K562 (cell line): ENCODE measurements at regions not wholly inside any gene's neighbourhood (a gene's known extent, or its start where the extent isn't known, plus 50 kb on each side); places are given as distances from the start of the nearest gene placed in this dataset.

Experiments used
- ATAC-seq: fragments of 200-7000 bp; cut with Tn5 transposase; 3 replicates; pipeline ENCODE4 v1.9.1; 2020; ENCODE audit warnings: moderate library complexity
- BruUV-seq: library from RNA; stranded (reverse); fragments of 400-500 nt; replicated peaks from 2 replicates; lab custom pipeline; 2021; lab: Mats Ljungman, UMichigan
- CTCF ChIA-PET: fragments of 300-600 bp; formaldehyde crosslinking; extraction: SDS; loops from one replicate; lab custom pipeline; 2021; ENCODE audit warnings: low intra/inter-chr PET ratio; lab: Yijun Ruan, JAX
- POLR2A ChIA-PET: fragments of 300-600, 350-650 bp; sonication (Branson Sonifier 250); formaldehyde crosslinking; extraction: SDS; loops from one replicate; lab custom pipeline; 2021; ENCODE audit warnings: antibody characterized with exemption, inconsistent platforms; lab: Yijun Ruan, JAX
- DNase-seq, 4 experiments: peaks; one replicate each; pipeline versions ENCODE4 v3.0.0 to v3.0.0-alpha.2; 2011 to 2018; ENCODE audit warnings: low spot score in 3 of 4, mixed read lengths in 3 of 4; ENCODE audit errors: extremely low read depth in 1 of 4
- FAIRE-seq: peaks from 2 replicates; lab custom pipeline; 2011; peaks lifted over from hg19 to GRCh38; lab: Jason Lieb, UNC
- H2AFZ ChIP-seq: 2 replicates; pipeline ENCODE4 v1.6.0; 2011; ENCODE audit warnings: low read depth, low read length, control low read depth, inconsistent platforms
- H3K27ac ChIP-seq: fragments of 200-600 bp; 3 replicates; pipeline ENCODE4 v1.8.0; 2011; ENCODE audit warnings: low read depth, mild to moderate bottlenecking, control low read depth, inconsistent platforms, low read length, moderate library complexity, mixed read lengths; ENCODE audit errors: extremely low read depth
- H3K27me3 ChIP-seq, 2 experiments: fragments of 300-600 bp in 1 of 2; 2 replicates in 1 of 2; 3 replicates in 1 of 2; pipeline versions ENCODE4 v1.6.0 to v1.8.0; 2011; ENCODE audit warnings: inconsistent platforms in 2 of 2, low read length in 2 of 2, mild to moderate bottlenecking in 1 of 2, mixed read lengths in 1 of 2, moderate library complexity in 1 of 2; ENCODE audit not compliant: control insufficient read depth in 2 of 2, insufficient read depth in 2 of 2
- H3K36me3 ChIP-seq: fragments of 300-600 bp; 3 replicates; pipeline ENCODE4 v1.8.0; 2011; ENCODE audit warnings: mild to moderate bottlenecking, low read length, inconsistent platforms; ENCODE audit not compliant: control insufficient read depth, insufficient read depth
- H3K4me1 ChIP-seq, 2 experiments: fragments of 200-600 bp in 1 of 2; replicated peaks in 1 of 2; 2 replicates in 1 of 2; 3 replicates in 1 of 2; pipeline versions ENCODE4 v1.5.1 to v1.8.0; 2011; ENCODE audit warnings: inconsistent platforms in 2 of 2, low read length in 2 of 2, mild to moderate bottlenecking in 1 of 2, mixed read lengths in 1 of 2, moderate library complexity in 1 of 2; ENCODE audit not compliant: control insufficient read depth in 2 of 2, insufficient read depth in 2 of 2
- H3K4me2 ChIP-seq: 2 replicates; pipeline ENCODE4 v1.6.1; 2011; ENCODE audit warnings: low read length, control low read depth, inconsistent platforms, mixed read lengths; ENCODE audit not compliant: insufficient read depth
- H3K4me3 ChIP-seq: fragments of 200-600 bp; sonication (generic), shearing (Covaris generic); 2 replicates; pipeline ENCODE4 v1.5.1; 2016; ENCODE audit warnings: control low read depth, inconsistent platforms
- H3K79me2 ChIP-seq: fragments of 200-600 bp; 3 replicates; pipeline ENCODE4 v1.8.0; 2011; ENCODE audit warnings: low read length, inconsistent platforms; ENCODE audit not compliant: control insufficient read depth, insufficient read depth
- H3K9ac ChIP-seq, 2 experiments: 2 replicates each; pipeline versions ENCODE4 v1.6.0 to v1.6.1; 2011; ENCODE audit warnings: low read depth in 2 of 2, low read length in 2 of 2, control low read depth in 1 of 2, inconsistent platforms in 1 of 2, mild to moderate bottlenecking in 1 of 2, mixed read lengths in 1 of 2; ENCODE audit not compliant: insufficient read depth in 1 of 2
- H3K9me1 ChIP-seq: one replicate; pipeline ENCODE4 v1.6.0; 2011; ENCODE audit warnings: inconsistent platforms, mild to moderate bottlenecking, low read length, moderate library complexity; ENCODE audit not compliant: control insufficient read depth, insufficient read depth
- H3K9me3 ChIP-seq: replicated peaks from 2 replicates; pipeline ENCODE4 v1.5.1; 2011; ENCODE audit warnings: low read depth, low read length, inconsistent platforms; ENCODE audit not compliant: control insufficient read depth, insufficient read depth
- H4K20me1 ChIP-seq: replicated peaks from 2 replicates; pipeline ENCODE4 v1.6.1; 2011; ENCODE audit warnings: low read length, inconsistent platforms, mixed read lengths; ENCODE audit not compliant: control insufficient read depth, insufficient read depth
- CBX1 ChIP-seq: sonication (generic); IDR thresholded peaks from 2 replicates; pipeline ENCODE4 v1.6.1; 2016; ENCODE audit warnings: antibody characterized with exemption, low read depth, mild to moderate bottlenecking
- GTF2F1 ChIP-seq: IDR thresholded peaks from 2 replicates; pipeline ENCODE4 v1.6.1; 2011; ENCODE audit warnings: low read depth, low read length, improper control_type of control experiment
- HMGN3 ChIP-seq: IDR thresholded peaks from 2 replicates; pipeline ENCODE4 v1.6.1; 2011; ENCODE audit warnings: borderline replicate concordance, low read depth, mild to moderate bottlenecking, mixed read lengths, low read length; ENCODE audit not compliant: insufficient read length; ENCODE audit errors: extremely low read depth
- NFATC3 ChIP-seq: fragments of 450-650 bp; IDR thresholded peaks from 2 replicates; pipeline ENCODE4 v1.6.1; 2017; ENCODE audit warnings: mild to moderate bottlenecking
- POLR2A ChIP-seq: fragments of 450-650 bp; conservative IDR thresholded peaks from 2 replicates; pipeline ENCODE4 v1.6.1; 2016
- SIRT6 ChIP-seq: IDR thresholded peaks from one replicate; pipeline ENCODE4 v1.6.1; 2012; ENCODE audit warnings: low read depth, mild to moderate bottlenecking, control low read depth, inconsistent platforms, low read length, moderate library complexity
- STAT5B ChIP-seq: fragments of 250-450 bp; sonication (Bioruptor Pico); IDR thresholded peaks from 2 replicates; pipeline ENCODE4 v1.8.0; 2021; ENCODE audit warnings: mild to moderate bottlenecking, inconsistent platforms
- ZBTB1 ChIP-seq: sonication (generic); formaldehyde crosslinking; IDR thresholded peaks from 2 replicates; pipeline ENCODE4 v1.8.1; 2023; ENCODE audit warnings: missing genetic modification reagents, low read depth, mild to moderate bottlenecking, borderline replicate concordance
- ZNF274 ChIP-seq: IDR thresholded peaks from 2 replicates; pipeline ENCODE4 v1.6.1; 2011; ENCODE audit warnings: low read depth, mild to moderate bottlenecking, low read length, moderate library complexity, borderline replicate concordance
- ZSCAN29 ChIP-seq: fragments of 450-650 bp; IDR thresholded peaks from 2 replicates; pipeline ENCODE4 v1.6.1; 2017
- WGBS: fragments of 100-300 bp; shearing (Covaris generic); methylation state at CpG from one replicate; pipeline ENCODE4 v1.1.6; 2016; ENCODE audit warnings: low coverage, mixed read lengths; ENCODE audit not compliant: insufficient coverage; ENCODE audit errors: missing lambda C conversion rate; 5-methylcytosine and 5-hydroxymethylcytosine counted together
- in situ Hi-C: fragments of 300-500 bp; cut with MboI; formaldehyde crosslinking; loops from 4 replicates; pipeline ENCODE4 v1.15.0; 2018; ENCODE audit warnings: inconsistent platforms, mixed read lengths
- intact Hi-C: fragments of 100-400 bp; cut with micrococcal nuclease; formaldehyde crosslinking; loops from 2 replicates; pipeline ENCODE4 v1.14.2; 2022
- TF ChIP-seq, protein P1 (sequence below): fragments of 450-650 bp; IDR thresholded peaks from 2 replicates; pipeline ENCODE4 v1.6.1; 2016; ENCODE audit warnings: low read depth, mild to moderate bottlenecking, moderate library complexity
- TF ChIP-seq, protein P2 (sequence below): fragments of 250-450 bp; sonication (Bioruptor Pico); IDR thresholded peaks from 2 replicates; pipeline ENCODE4 v1.8.0; 2022; ENCODE audit warnings: moderate library complexity, mild to moderate bottlenecking, inconsistent platforms
- TF ChIP-seq, protein P3 (sequence below), 2 experiments: fragments of 450-650 bp in 1 of 2; sonication (generic) in 1 of 2; formaldehyde crosslinking in 1 of 2; IDR thresholded peaks in 1 of 2; conservative IDR thresholded peaks in 1 of 2; 2 replicates each; pipeline versions ENCODE4 v1.6.1 to v1.8.1; 2016 to 2023; ENCODE audit warnings: mild to moderate bottlenecking in 2 of 2, moderate library complexity in 2 of 2, inconsistent platforms in 1 of 2, missing genetic modification reagents in 1 of 2

DNA sequence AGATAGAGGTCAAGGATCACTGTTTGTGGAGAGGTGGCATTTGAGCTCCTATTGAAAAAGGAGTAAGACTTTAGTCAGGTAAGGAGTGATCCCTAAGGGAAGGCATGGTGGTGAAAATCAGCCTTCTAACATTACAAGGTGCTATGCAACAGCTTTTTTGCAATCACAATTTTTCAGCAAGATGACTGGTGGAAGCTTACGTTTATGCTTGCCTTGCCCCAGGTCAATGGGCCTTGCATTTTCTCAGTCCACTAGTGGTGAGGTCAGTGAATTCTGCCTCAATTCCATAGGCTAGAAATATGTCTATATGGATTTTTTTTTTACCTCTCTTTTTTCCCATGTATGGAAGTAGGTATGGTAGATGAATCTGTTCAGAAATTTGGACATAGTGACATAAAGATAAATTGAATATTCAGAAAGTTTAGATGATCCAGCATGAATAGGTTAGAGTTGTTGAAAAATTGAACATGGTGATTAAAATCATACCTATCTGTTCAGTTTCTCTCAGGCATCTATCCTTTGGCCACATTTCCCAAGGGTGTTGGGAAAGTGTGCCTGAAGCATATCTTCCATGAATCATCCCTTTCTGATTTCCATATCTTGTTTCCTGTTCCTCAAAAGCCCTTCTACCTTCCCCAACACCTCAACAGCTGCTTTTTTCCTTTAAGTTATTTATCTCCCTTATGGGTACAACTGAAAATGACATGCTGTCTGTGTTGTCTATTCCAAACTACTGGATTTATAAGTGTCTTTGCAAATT, 71.9 kb upstream of the PTPRZ1 start:
- no peak overlapping the region for H2AFZ ChIP-seq
- FAIRE-seq (no peak), DNase-seq (no peak)
- H3K4me3 ChIP-seq = no peak overlapping the region
- intact Hi-C loops = no loop called here
- in situ Hi-C loops = no loop called here
- POLR2A ChIA-PET = interaction anchor here (0.8 kb wide), 1 partner anchor 34 kb away, joined by 4 read pairs; no protein-coding TSS in a partner anchor
- TF ChIP-seq, protein P1, sequence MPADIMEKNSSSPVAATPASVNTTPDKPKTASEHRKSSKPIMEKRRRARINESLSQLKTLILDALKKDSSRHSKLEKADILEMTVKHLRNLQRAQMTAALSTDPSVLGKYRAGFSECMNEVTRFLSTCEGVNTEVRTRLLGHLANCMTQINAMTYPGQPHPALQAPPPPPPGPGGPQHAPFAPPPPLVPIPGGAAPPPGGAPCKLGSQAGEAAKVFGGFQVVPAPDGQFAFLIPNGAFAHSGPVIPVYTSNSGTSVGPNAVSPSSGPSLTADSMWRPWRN = no peak
- no peak for TF ChIP-seq GTF2F1
- TF ChIP-seq, all 486 proteins: peak for 0
- Histone ChIP-seq H3K9ac (no peak overlapping the region), H3K27me3 (no peaks in the 10 kb centered on the region), H3K4me1 (no peaks in the 10 kb centered on the region), H3K27ac (no peak overlapping the region), H3K79me2 (no peaks in the 10 kb centered on the region), H3K36me3 (no peaks in the 10 kb centered on the region), H3K4me2 (no peak overlapping the region), H4K20me1 (no peaks in the 10 kb centered on the region), H3K9me1 (no peaks in the 10 kb centered on the region), H3K9me3 (no peaks in the 10 kb centered on the region)
- CTCF ChIA-PET = no interaction called here
- no peak for ATAC-seq
- WGBS = 0% methylated on average over 1 of the region's 1 CpG
- BruUV-seq = no TSS peak

DNA sequence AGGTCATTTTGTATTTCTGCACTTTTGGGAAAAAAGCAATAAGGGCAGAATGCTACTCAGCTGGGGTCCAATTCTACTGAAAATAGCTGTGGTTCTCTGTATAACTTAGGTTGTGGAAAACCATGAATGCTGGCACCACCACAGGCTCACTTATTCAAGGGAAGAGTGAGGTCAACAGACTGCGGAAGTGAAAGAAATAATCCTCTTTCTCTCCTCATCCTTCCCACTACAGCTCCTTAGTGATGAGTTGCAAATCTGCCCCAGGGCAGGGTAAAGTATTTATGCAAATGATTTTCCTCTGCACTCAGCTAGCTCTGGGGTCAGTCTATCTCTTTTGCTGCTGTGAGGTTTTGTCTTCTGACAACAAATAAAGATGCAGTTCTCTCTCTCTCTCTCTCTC, 74.1 kb upstream of the PTPRZ1 start:
- Histone ChIP-seq H3K4me3 (no peak overlapping the region), H3K9me3 (no peaks in the 10 kb centered on the region), H3K36me3 (no peaks in the 10 kb centered on the region), H3K4me1 (no peaks in the 10 kb centered on the region), H3K9me1 (no peaks in the 10 kb centered on the region), H3K27me3 (no peaks in the 10 kb centered on the region), H3K27ac (no peak overlapping the region), H2AFZ (no peak overlapping the region), H3K9ac (no peak overlapping the region), H3K4me2 (no peak overlapping the region), H3K79me2 (no peaks in the 10 kb centered on the region), H4K20me1 (no peaks in the 10 kb centered on the region)
- DNase-seq (no peak), FAIRE-seq (no peak), ATAC-seq (no peak)
- ChIA-PET POLR2A (no interaction called here), CTCF (no interaction called here)
- intact Hi-C loops = no loop called here
- no TSS peak for BruUV-seq
- 5% methylated on average over 1 of the region's 1 CpG for WGBS
- in situ Hi-C loops = no loop called here
- no peak for TF ChIP-seq CBX1
- TF ChIP-seq, protein P2, sequence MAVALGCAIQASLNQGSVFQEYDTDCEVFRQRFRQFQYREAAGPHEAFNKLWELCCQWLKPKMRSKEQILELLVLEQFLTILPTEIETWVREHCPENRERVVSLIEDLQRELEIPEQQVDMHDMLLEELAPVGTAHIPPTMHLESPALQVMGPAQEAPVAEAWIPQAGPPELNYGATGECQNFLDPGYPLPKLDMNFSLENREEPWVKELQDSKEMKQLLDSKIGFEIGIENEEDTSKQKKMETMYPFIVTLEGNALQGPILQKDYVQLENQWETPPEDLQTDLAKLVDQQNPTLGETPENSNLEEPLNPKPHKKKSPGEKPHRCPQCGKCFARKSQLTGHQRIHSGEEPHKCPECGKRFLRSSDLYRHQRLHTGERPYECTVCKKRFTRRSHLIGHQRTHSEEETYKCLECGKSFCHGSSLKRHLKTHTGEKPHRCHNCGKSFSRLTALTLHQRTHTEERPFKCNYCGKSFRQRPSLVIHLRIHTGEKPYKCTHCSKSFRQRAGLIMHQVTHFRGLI (CRISPR knock-in tag) = no peak
- no peak for TF ChIP-seq ZBTB1
- TF ChIP-seq, protein P3, sequence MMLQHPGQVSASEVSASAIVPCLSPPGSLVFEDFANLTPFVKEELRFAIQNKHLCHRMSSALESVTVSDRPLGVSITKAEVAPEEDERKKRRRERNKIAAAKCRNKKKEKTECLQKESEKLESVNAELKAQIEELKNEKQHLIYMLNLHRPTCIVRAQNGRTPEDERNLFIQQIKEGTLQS (IDR thresholded peaks at IDR 0.05) = no peak
- TF ChIP-seq, protein P3 (CRISPR knock-in tag; conservative IDR thresholded peaks at IDR 0.05) = no peak
- no peak for TF ChIP-seq POLR2A
- no peak for TF ChIP-seq ZNF274
- TF ChIP-seq ZSCAN29 = no peak
- no peak for TF ChIP-seq STAT5B (CRISPR knock-in tag)
- TF ChIP-seq SIRT6 = no peak
- TF ChIP-seq NFATC3 = no peak
- TF ChIP-seq HMGN3 = no peak
